GM23338 (cell line): ENCODE measurements at regions not wholly inside any gene's neighbourhood (a gene's known extent, or its start where the extent isn't known, plus 50 kb on each side); places are given as distances from the start of the nearest gene placed in this dataset.

Source experiments
- ATAC-seq: fragments of 200-7000 bp; cut with Tn5 transposase; 3 replicates; pipeline ENCODE4 v1.9.1; 2020
- DNase-seq: peaks from one replicate; pipeline ENCODE4 v3.0.0-alpha.2; 2015; ENCODE audit warnings: low spot score
- H2AFZ ChIP-seq: fragments of 200-600 bp; sonication (generic); 2 replicates; pipeline ENCODE4 v1.8.0; 2016; ENCODE audit warnings: antibody characterized with exemption, mild to moderate bottlenecking, moderate library complexity
- H3F3A ChIP-seq: fragments of 200-600 bp; sonication (generic); replicated peaks from 2 replicates; pipeline ENCODE4 v1.8.0; 2017; ENCODE audit warnings: antibody characterized with exemption, mixed run types, low read depth
- H3K27ac ChIP-seq: fragments of 200-600 bp; sonication (generic); 2 replicates; pipeline ENCODE4 v1.6.1; 2016; ENCODE audit warnings: low read depth
- H3K27me3 ChIP-seq: fragments of 200-600 bp; sonication (generic); 2 replicates; pipeline ENCODE4 v1.8.0; 2016; ENCODE audit warnings: mild to moderate bottlenecking, mixed run types, moderate library complexity; ENCODE audit not compliant: insufficient read depth
- H3K36me3 ChIP-seq: fragments of 200-600 bp; sonication (generic); 2 replicates; pipeline ENCODE4 v1.8.0; 2016; ENCODE audit warnings: mild to moderate bottlenecking; ENCODE audit not compliant: insufficient read depth
- H3K4me1 ChIP-seq: fragments of 200-600 bp; sonication (generic); 2 replicates; pipeline ENCODE4 v1.8.0; 2016; ENCODE audit warnings: mild to moderate bottlenecking, moderate library complexity; ENCODE audit not compliant: insufficient read depth
- H3K4me2 ChIP-seq: fragments of 200-600 bp; sonication (generic); 2 replicates; pipeline ENCODE4 v1.7.1; 2017; ENCODE audit warnings: mixed run types
- H3K4me3 ChIP-seq: fragments of 200-600 bp; sonication (generic); 2 replicates; pipeline ENCODE4 v1.6.1; 2016; ENCODE audit warnings: mixed run types
- H3K79me2 ChIP-seq: fragments of 200-600 bp; sonication (generic); replicated peaks from 2 replicates; pipeline ENCODE4 v1.8.0; 2017; ENCODE audit warnings: mild to moderate bottlenecking; ENCODE audit not compliant: insufficient read depth
- H3K9me2 ChIP-seq: fragments of 200-600 bp; sonication (generic); 2 replicates; pipeline ENCODE4 v1.8.0; 2017; ENCODE audit not compliant: insufficient read depth
- H4K20me1 ChIP-seq: fragments of 200-600 bp; sonication (generic); replicated peaks from 2 replicates; pipeline ENCODE4 v1.8.0; 2017; ENCODE audit warnings: mild to moderate bottlenecking; ENCODE audit not compliant: insufficient read depth
- H3K27ac Mint-ChIP-seq: 2 replicates; pipeline ENCODE4 v1.8.0; 2020; ENCODE audit warnings: inconsistent platforms, mild to moderate bottlenecking, moderate library complexity, mixed read lengths
- H3K27me3 Mint-ChIP-seq: 3 replicates; pipeline ENCODE4 v1.8.0; 2022; ENCODE audit warnings: low read depth, mild to moderate bottlenecking, moderate library complexity, mixed read lengths, inconsistent platforms; ENCODE audit not compliant: insufficient read depth, poor library complexity
- H3K36me3 Mint-ChIP-seq: 3 replicates; pipeline ENCODE4 v1.8.0; 2021; ENCODE audit warnings: low read depth, mild to moderate bottlenecking, inconsistent platforms, moderate library complexity, mixed read lengths
- H3K4me1 Mint-ChIP-seq: 3 replicates; pipeline ENCODE4 v1.8.0; 2020; ENCODE audit warnings: mild to moderate bottlenecking, inconsistent platforms, mixed read lengths
- H3K4me3 Mint-ChIP-seq: 3 replicates; pipeline ENCODE4 v1.8.0; 2021; ENCODE audit warnings: moderate library complexity, mild to moderate bottlenecking, inconsistent platforms, mixed read lengths
- H3K9me3 Mint-ChIP-seq: 3 replicates; pipeline ENCODE4 v1.8.0; 2020; ENCODE audit warnings: moderate library complexity, mild to moderate bottlenecking, inconsistent platforms, mixed read lengths
- ETS1 ChIP-seq: IDR thresholded peaks from 2 replicates; pipeline ENCODE4 v1.6.1; 2016; ENCODE audit warnings: antibody characterized with exemption
- EZH2phosphoT487 ChIP-seq: fragments of 200-600 bp; sonication (generic); IDR thresholded peaks from one replicate; pipeline ENCODE4 v1.8.1; 2018; ENCODE audit warnings: antibody characterized with exemption; ENCODE audit not compliant: unreplicated experiment
- JUNB ChIP-seq: IDR thresholded peaks from one replicate; pipeline ENCODE4 v1.6.1; 2016; ENCODE audit warnings: antibody characterized with exemption; ENCODE audit not compliant: unreplicated experiment
- POLR2AphosphoS5 ChIP-seq: IDR thresholded peaks from 2 replicates; pipeline ENCODE4 v1.6.1; 2016; ENCODE audit warnings: antibody characterized with exemption, low read depth
- STAT1 ChIP-seq: IDR thresholded peaks from one replicate; pipeline ENCODE4 v1.6.1; 2016; ENCODE audit warnings: antibody characterized with exemption; ENCODE audit not compliant: unreplicated experiment
- ZNF114 ChIP-seq: fragments of 250-450 bp; sonication (Bioruptor Pico); IDR thresholded peaks from 2 replicates; pipeline ENCODE4 v1.5.0; 2020; ENCODE audit warnings: mild to moderate bottlenecking, moderate library complexity
- ZNF331 ChIP-seq: fragments of 250-450 bp; sonication (Bioruptor Pico); IDR thresholded peaks from 2 replicates; pipeline ENCODE4 v1.5.0; 2020; ENCODE audit warnings: low read depth, mild to moderate bottlenecking, moderate library complexity
- ZNF462 ChIP-seq: fragments of 250-450 bp; sonication (Bioruptor Pico); IDR thresholded peaks from 2 replicates; pipeline ENCODE4 v1.5.0; 2020; ENCODE audit warnings: mild to moderate bottlenecking, moderate library complexity
- TF ChIP-seq, protein P1 (sequence below), 2 experiments: fragments of 200-600 bp in 1 of 2; sonication (generic) in 1 of 2; conservative IDR thresholded peaks; 2 replicates each; pipeline versions ENCODE4 v1.5.1 to v1.6.1; 2016 to 2017; ENCODE audit warnings: antibody characterized with exemption in 2 of 2, low read depth in 2 of 2, mild to moderate bottlenecking in 2 of 2, moderate library complexity in 1 of 2

GRCh38 chr2:186199029-186199428 lies 287.0 kb upstream of the ZC3H15 start (continued):
- TF ChIP-seq ZNF462 (CRISPR knock-in tag) (no peak), ZNF114 (no peak), JUNB (no peak), ETS1 (no peak), STAT1 (no peak), ZNF331 (CRISPR knock-in tag) (no peak)

DNA sequence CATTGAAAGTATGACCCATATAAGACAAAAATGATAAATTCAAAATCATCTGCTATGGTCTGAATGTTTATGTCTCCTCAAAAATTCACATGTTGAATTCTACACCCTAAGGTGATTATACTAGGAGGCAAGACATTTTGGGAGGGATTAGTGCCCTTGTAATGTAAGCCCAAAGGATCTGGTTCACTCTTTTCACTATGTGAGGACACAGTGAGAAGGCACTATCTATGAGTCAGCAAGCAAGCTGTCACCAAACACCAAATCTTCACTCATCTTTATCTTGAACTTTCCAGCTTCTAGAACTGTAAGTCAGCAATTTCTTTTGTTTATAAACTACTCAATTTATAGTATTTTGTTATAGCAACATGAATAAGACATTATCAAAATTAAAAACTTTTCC lies 284.7 kb upstream of the ZC3H15 start:
- DNase-seq (no peak), ATAC-seq (peak; percentile 34; the same call in 2 of the 3 replicates)
- H4K20me1 ChIP-seq = no peaks in the 10 kb centered on the region
- H3K36me3 ChIP-seq = no peaks in the 10 kb centered on the region
- no peaks in the 10 kb centered on the region for H3K79me2 ChIP-seq
- 0 out of 2 replicates have a peak, but pooled peaks cover 6% of the 10 kb centered on the region for H3K4me1 ChIP-seq
- Mint-ChIP-seq H3K4me1 (peaks cover 3% of the 10 kb centered on the region; the same call in 2 of the 3 replicates), H3K4me3 (no peak overlapping the region), H3K27me3 (no peaks in the 10 kb centered on the region), H3K36me3 (no peaks in the 10 kb centered on the region), H3K27ac (peak overlapping the region; percentile 81; the same call in 1 of the 2 replicates), H3K9me3 (no peaks in the 10 kb centered on the region)
- H3K4me3 ChIP-seq = no peak overlapping the region
- H3K4me2 ChIP-seq = no peak overlapping the region
- H3K27ac ChIP-seq = no peak overlapping the region
- H3K9me2 ChIP-seq = no peaks in the 10 kb centered on the region
- H2AFZ ChIP-seq = no peak overlapping the region
- H3K27me3 ChIP-seq = no peaks in the 10 kb centered on the region
- no peaks in the 10 kb centered on the region for H3F3A ChIP-seq
- TF ChIP-seq ETS1 (no peak), POLR2AphosphoS5 (no peak), EZH2phosphoT487 (no peak), ZNF331 (CRISPR knock-in tag) (no peak)
- TF ChIP-seq, protein P1, sequence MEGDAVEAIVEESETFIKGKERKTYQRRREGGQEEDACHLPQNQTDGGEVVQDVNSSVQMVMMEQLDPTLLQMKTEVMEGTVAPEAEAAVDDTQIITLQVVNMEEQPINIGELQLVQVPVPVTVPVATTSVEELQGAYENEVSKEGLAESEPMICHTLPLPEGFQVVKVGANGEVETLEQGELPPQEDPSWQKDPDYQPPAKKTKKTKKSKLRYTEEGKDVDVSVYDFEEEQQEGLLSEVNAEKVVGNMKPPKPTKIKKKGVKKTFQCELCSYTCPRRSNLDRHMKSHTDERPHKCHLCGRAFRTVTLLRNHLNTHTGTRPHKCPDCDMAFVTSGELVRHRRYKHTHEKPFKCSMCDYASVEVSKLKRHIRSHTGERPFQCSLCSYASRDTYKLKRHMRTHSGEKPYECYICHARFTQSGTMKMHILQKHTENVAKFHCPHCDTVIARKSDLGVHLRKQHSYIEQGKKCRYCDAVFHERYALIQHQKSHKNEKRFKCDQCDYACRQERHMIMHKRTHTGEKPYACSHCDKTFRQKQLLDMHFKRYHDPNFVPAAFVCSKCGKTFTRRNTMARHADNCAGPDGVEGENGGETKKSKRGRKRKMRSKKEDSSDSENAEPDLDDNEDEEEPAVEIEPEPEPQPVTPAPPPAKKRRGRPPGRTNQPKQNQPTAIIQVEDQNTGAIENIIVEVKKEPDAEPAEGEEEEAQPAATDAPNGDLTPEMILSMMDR (conservative IDR thresholded peaks at IDR 0.05; ENCODE audit: low read depth in 2 of 2) = no peak
